IPS DF 6.9 (cell line): ENCODE measurements at regions not wholly inside any gene's neighbourhood (a gene's known extent, or its start where the extent isn't known, plus 50 kb on each side); places are given as distances from the start of the nearest gene placed in this dataset.
"Not testable (repeated sequence)": the region's sequence is repeated elsewhere in the genome, so short reads cannot be mapped to it uniquely, and the experiment has no call there.

Experiments
- DNase-seq: peaks from one replicate; pipeline ENCODE4 v3.0.0-alpha.2; 2013; ENCODE audit warnings: low read depth, low spot score
- H3K27ac ChIP-seq: one replicate; pipeline ENCODE4 v1.5.1; 2013; ENCODE audit warnings: low read length, control low read depth
- H3K27me3 ChIP-seq: 2 replicates; pipeline ENCODE4 v1.6.1; 2013; ENCODE audit warnings: mild to moderate bottlenecking, low read length; ENCODE audit not compliant: control insufficient read depth, insufficient read depth
- H3K36me3 ChIP-seq: 2 replicates; pipeline ENCODE4 v1.6.1; 2013; ENCODE audit warnings: low read length; ENCODE audit not compliant: control insufficient read depth, insufficient read depth
- H3K4me1 ChIP-seq: 2 replicates; pipeline ENCODE4 v1.6.1; 2013; ENCODE audit warnings: low read length; ENCODE audit not compliant: control insufficient read depth, insufficient read depth
- H3K4me3 ChIP-seq: 2 replicates; pipeline ENCODE4 v1.5.1; 2013; ENCODE audit warnings: mild to moderate bottlenecking, low read length
- H3K9me3 ChIP-seq: 2 replicates; pipeline ENCODE4 v1.6.1; 2013; ENCODE audit warnings: low read length, inconsistent platforms; ENCODE audit not compliant: control insufficient read depth, insufficient read depth
- WGBS: extraction: QIAGEN DNeasy Blood & Tissue Kit; methylation state at CpG from one replicate; pipeline ENCODE4 v1.1.7; 2013; ENCODE audit warnings: mixed read lengths, missing lambda C conversion rate; ENCODE audit not compliant: insufficient read length, insufficient coverage; 5-methylcytosine and 5-hydroxymethylcytosine counted together

DNA sequence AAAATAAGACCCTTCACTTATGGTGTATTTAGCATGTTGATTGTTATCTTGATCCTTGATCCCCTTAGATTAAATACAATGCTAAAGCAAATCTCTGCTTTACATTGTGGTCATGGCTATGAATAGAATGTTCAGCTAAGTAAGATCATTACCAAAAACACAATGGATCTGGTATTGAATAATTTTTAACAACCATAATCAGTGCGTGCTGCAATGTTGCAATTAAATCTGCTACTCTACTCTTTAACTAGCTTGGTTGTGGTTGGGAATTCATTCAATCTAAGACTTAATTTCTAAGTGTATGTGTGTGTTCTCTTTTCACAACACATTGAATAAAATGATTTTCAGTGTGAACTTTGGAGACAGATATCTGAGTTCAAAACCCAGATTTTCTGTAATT lies 442.5 kb upstream of the ZNF804A start:
- no peaks in the 10 kb centered on the region for H3K4me1 ChIP-seq
- no peaks in the 10 kb centered on the region for H3K9me3 ChIP-seq
- H3K27me3 ChIP-seq, result no peaks in the 10 kb centered on the region
- no CpG with 5 or more reads among the region's 1 CpG for WGBS
- no peak overlapping the region for H3K27ac ChIP-seq
- no peaks in the 10 kb centered on the region for H3K36me3 ChIP-seq
- no peak overlapping the region for H3K4me3 ChIP-seq
- no peak for DNase-seq

DNA sequence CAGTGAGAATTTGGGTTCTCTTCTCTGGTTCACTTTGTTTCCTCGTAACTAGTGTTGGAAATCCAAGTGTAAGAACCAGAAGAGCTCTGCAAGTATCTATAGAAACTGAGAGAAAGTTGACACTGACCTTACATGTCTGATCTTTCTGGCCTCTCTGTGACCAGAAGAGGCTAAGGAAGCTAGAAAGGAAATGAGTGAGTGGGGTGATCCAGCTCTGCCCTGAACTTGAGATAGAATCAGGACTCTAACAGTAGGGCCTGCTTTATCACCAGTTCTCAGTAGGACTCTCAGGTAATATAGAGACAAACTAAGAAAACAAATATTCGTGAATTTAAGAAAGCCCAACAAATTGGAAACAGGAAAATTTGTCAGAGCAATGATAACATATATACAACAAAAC lies 441.2 kb upstream of the ZNF804A start:
- DNase-seq, result no peak
- H3K4me1 ChIP-seq, result no peaks in the 10 kb centered on the region
- WGBS, result no CpG with 5 or more reads among the region's 2 CpGs
- H3K4me3 ChIP-seq, result no peak overlapping the region
- no peaks in the 10 kb centered on the region for H3K36me3 ChIP-seq
- no peaks in the 10 kb centered on the region for H3K9me3 ChIP-seq
- H3K27me3 ChIP-seq, result no peaks in the 10 kb centered on the region
- no peak overlapping the region for H3K27ac ChIP-seq

DNA sequence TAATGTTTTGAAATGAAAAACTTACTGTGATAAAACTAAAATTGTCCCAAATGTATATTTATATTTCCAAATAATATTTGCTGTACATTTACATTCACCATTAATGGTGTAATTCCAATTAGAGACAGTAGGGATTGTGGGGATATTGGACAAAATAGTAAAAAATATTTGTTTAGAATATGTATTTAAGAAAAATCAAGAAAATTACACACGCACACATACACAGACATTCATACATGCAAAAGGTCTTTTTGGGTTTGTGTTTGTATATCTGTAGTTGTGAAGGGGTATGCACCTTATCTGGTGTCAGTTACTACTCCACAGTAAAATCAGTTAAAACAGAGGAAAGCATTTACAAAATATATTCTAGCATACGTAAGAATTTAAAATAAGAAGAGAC lies 435.9 kb upstream of the ZNF804A start:
- no peaks in the 10 kb centered on the region for H3K36me3 ChIP-seq
- DNase-seq, result no peak
- WGBS, result no CpG with 5 or more reads among the region's 2 CpGs
- no peak overlapping the region for H3K4me3 ChIP-seq
- H3K9me3 ChIP-seq, result no peaks in the 10 kb centered on the region
- no peaks in the 10 kb centered on the region for H3K4me1 ChIP-seq
- H3K27me3 ChIP-seq, result no peaks in the 10 kb centered on the region
- H3K27ac ChIP-seq, result no peak overlapping the region

DNA sequence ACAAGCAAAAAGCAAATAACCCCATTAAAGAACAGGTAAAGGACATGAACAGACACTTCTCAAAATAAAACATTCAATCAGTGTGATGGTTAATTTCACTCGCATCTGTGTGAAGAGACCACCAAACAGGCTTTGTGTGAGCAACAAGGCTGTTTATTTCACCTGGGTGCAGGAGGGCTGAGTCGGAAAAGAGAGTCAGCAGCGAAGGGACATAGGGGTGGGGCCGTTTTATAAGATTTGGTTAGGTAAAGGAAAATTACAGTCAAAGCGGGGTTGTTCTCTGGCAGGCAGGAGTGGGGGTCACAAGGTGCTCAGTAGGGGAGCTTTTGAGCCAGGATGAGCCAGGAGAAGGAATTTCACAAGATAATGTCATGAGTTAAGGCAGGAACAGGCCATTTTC lies 429.5 kb upstream of the ZNF804A start:
- not testable (repeated sequence) for H3K4me1 ChIP-seq, H3K27me3 ChIP-seq, DNase-seq, H3K9me3 ChIP-seq, H3K36me3 ChIP-seq, H3K4me3 ChIP-seq, H3K27ac ChIP-seq
- WGBS, result no CpG with 5 or more reads among the region's 5 CpGs

DNA sequence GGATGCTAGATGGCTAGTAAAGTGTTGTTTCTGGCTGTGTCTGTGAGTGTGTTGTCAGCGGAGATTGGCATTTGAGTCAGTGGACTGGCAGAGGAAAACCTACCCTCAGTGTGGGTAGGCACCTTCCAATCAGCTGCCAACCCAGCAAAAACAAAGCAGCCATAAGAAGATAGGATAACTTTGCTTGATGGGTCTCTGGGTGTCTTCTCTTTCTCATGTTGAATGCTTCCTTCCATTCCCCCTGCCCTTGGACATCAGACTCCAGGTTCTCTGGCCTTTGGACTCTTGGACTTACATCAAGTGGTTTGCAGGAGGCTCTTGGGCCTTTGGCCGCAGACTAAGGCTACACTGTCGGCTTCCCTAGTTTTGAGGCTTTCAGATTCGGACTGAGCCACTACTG lies 429.0 kb upstream of the ZNF804A start:
- no peak for DNase-seq
- Histone ChIP-seq H3K27me3 (no peaks in the 10 kb centered on the region), H3K9me3 (no peaks in the 10 kb centered on the region), H3K27ac (no peak overlapping the region), H3K4me3 (no peak overlapping the region), H3K4me1 (no peaks in the 10 kb centered on the region), H3K36me3 (no peaks in the 10 kb centered on the region)
- WGBS, result no CpG with 5 or more reads among the region's 4 CpGs

DNA sequence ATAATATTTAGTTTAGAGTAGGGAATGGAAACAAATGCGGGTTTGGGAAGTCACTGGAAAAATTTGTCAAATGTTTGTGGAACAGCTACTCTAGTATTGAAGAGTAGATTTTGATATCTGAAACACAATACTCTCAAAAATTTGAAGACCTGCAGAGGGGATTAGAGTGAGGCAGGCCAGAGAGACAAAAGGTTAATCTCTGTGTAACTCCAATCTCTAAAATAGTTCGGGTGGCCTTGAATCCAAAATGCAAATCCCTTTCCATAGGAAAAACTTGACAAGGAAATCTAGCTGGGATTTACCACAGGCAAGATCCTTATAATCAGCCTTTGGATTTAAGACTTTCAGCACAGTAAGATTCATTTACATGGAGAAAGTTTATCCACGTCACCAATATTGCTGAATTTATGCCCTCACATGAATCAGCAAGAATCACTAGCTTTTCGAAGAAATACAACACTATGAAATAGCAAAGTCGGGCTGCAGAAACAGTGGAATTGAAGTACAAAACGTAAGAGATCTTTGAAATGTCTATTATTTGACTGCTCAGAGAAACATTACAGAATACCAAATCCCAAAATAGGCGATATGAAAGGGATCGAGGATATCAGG lies 423.7 kb upstream of the ZNF804A start:
- no peaks in the 10 kb centered on the region for H3K27me3 ChIP-seq
- H3K9me3 ChIP-seq, result no peaks in the 10 kb centered on the region
- no peaks in the 10 kb centered on the region for H3K4me1 ChIP-seq
- H3K4me3 ChIP-seq, result no peak overlapping the region
- no peaks in the 10 kb centered on the region for H3K36me3 ChIP-seq
- no peak for DNase-seq
- H3K27ac ChIP-seq, result no peak overlapping the region
- 100% methylated on average over 1 of the region's 8 CpGs for WGBS

DNA sequence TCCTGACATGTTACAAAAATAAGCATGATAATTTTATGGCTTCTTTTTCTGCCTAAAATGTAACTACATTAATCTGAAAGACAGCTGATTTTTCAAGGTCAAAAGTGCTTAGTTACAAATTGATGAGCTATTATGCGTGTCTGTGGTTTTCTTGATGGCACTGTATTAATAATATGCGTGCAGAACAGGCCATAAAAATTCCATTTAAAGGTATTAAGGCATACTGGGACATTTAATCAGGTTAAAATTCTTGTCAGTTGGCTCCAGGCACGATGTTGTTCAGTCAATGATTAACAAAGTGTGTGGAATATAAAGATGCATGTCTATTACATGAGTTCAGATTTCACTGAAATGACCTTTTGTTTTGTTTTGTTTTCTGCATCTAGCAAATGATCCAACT lies 420.1 kb upstream of the ZNF804A start:
- Histone ChIP-seq H3K4me1 (no peaks in the 10 kb centered on the region), H3K9me3 (no peaks in the 10 kb centered on the region), H3K27me3 (no peaks in the 10 kb centered on the region), H3K27ac (no peak overlapping the region), H3K4me3 (no peak overlapping the region), H3K36me3 (no peaks in the 10 kb centered on the region)
- no CpG with 5 or more reads among the region's 3 CpGs for whole genome bisulfite sequencing
- no peak for DNase-seq

DNA sequence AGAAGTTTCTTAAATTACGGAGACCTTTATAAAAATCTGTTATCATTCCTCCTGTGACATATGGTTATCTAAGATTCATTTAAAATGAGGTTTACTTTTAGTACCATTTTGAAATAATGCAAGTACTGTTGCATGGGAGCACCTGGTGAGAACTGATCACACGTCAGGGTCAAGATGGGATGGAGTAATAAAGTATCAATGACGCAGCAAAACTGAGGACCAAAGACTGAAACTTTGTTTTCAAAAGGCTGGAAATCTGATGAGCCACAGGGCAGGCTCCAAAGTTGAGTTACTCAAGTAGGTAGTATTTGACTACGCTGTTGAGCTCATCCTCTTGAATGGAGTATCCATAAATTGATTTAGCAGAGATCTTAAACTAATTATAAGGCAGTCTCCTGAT lies 411.9 kb upstream of the ZNF804A start:
- Histone ChIP-seq H3K4me3 (no peak overlapping the region), H3K27ac (no peak overlapping the region)
- no CpG with 5 or more reads among the region's 4 CpGs for WGBS

DNA sequence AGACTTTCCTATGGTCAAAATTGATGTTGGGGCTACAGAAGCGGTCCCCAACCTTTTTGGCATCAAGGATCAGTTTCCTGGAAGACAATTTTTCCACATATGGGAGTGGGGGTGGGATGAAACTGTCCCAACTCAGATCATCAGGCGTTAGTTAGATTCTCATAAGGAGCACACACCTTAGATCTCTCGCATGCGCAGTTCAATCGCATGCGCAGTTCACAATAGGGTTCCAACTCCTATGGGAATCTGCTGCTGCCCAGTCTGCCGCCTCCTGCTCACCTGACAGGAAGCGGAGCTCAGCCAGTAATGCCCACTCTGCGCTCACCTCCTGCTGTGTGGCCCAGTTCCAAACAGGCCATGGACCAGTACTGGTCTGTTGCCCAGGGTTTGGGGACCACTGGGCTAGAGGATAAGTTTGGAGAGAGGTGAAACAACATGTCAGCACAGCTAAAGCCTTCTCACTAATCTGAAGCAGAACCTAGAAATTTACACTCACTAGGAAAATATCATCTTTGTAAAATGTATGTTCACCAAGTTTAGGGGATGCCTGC lies 410.8 kb upstream of the ZNF804A start:
- H3K4me3 ChIP-seq, result no peak overlapping the region; the same call in 1 of the 2 replicates
- H3K36me3 ChIP-seq, result no peaks in the 10 kb centered on the region
- H3K27me3 ChIP-seq, result no peaks in the 10 kb centered on the region
- no peaks in the 10 kb centered on the region for H3K4me1 ChIP-seq
- no CpG with 5 or more reads among the region's 9 CpGs for WGBS
- H3K9me3 ChIP-seq, result no peaks in the 10 kb centered on the region
- no peak overlapping the region for H3K27ac ChIP-seq
- DNase-seq, result no peak

More for the DNA sequence above, 411.9 kb upstream of the ZNF804A start:
- Histone ChIP-seq H3K9me3 (no peaks in the 10 kb centered on the region), H3K27me3 (no peaks in the 10 kb centered on the region), H3K36me3 (no peaks in the 10 kb centered on the region), H3K4me1 (no peaks in the 10 kb centered on the region)
- no peak for DNase-seq

DNA sequence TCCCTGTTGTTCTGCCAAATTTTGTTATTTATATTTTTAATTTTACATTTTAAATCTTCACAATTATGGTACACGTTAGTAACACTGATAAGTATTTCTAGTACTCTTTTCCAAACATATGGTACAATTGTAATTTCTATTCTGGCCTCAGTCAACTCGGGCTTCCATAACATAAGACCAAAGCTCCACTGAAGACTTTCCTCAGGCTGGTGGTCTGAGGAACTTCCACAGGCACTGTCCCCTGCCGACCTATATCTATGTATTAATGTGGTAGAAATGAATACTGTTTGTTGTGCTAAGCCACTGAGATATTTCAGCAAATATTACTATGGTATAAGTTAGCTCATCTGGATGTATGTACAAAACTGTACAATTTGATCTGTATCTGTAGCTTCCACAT lies 407.6 kb upstream of the ZNF804A start:
- DNase-seq, result no peak
- H3K9me3 ChIP-seq, result no peaks in the 10 kb centered on the region

DNA sequence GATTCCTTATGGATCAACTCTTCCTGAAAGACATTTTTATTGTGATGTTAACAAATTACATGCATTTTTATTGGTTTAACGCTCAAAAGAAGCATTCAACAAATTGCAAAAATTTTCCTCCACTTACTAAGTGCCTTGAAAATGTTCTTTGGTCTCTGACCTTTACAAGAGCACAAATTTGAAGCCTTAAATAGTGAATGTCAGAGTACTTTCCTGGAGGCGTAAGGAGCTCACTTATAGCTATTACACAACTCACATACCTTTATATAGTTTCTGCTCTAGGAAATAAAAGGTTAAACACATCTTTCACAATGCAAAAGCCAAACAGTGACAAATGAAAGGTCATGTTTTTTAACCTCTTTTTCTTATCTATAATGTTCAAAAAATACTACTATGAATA lies 405.7 kb upstream of the ZNF804A start:
- H3K27me3 ChIP-seq, result no peaks in the 10 kb centered on the region
- WGBS, result no CpG with 5 or more reads among the region's 2 CpGs
- DNase-seq, result no peak
- no peak overlapping the region for H3K4me3 ChIP-seq
- H3K4me1 ChIP-seq, result no peaks in the 10 kb centered on the region; the same call in 1 of the 2 replicates
- H3K9me3 ChIP-seq, result no peaks in the 10 kb centered on the region
- H3K27ac ChIP-seq, result no peak overlapping the region
- no peaks in the 10 kb centered on the region for H3K36me3 ChIP-seq

More for the DNA sequence above, 407.6 kb upstream of the ZNF804A start:
- Histone ChIP-seq H3K27ac (no peak overlapping the region), H3K36me3 (no peaks in the 10 kb centered on the region), H3K27me3 (no peaks in the 10 kb centered on the region), H3K4me3 (no peak overlapping the region), H3K4me1 (no peaks in the 10 kb centered on the region)
- WGBS, result no CpG with 5 or more reads among the region's 3 CpGs
